Neural progenitor cell (in vitro differentiated cells): ENCODE measurements at regions not wholly inside any gene's neighbourhood (a gene's known extent, or its start where the extent isn't known, plus 50 kb on each side); places are given as distances from the start of the nearest gene placed in this dataset.

Experiments used
- DNase-seq: peaks from one replicate; pipeline ENCODE4 v3.0.0-alpha.2; 2016; ENCODE audit warnings: low spot score
- H2AFZ ChIP-seq: fragments of 200-600 bp; sonication (generic); replicated peaks from 2 replicates; pipeline ENCODE4 v1.6.1; 2016; ENCODE audit warnings: antibody characterized with exemption
- H3F3A ChIP-seq: fragments of 200-600 bp; sonication (generic); 2 replicates; pipeline ENCODE4 v1.6.1; 2016; ENCODE audit warnings: antibody characterized with exemption, low read depth
- H3K27ac ChIP-seq: fragments of 200-600 bp; sonication (generic); 2 replicates; pipeline ENCODE4 v1.5.1; 2016; ENCODE audit warnings: mild to moderate bottlenecking
- H3K27me3 ChIP-seq: fragments of 200-600 bp; sonication (generic); 2 replicates; pipeline ENCODE4 v1.6.1; 2016; ENCODE audit warnings: mild to moderate bottlenecking, moderate library complexity
- H3K36me3 ChIP-seq: fragments of 200-600 bp; sonication (generic); 2 replicates; pipeline ENCODE4 v1.5.1; 2016
- H3K4me1 ChIP-seq: fragments of 200-600 bp; sonication (generic); 2 replicates; pipeline ENCODE4 v1.6.1; 2016; ENCODE audit warnings: mixed run types
- H3K4me2 ChIP-seq: fragments of 200-600 bp; sonication (generic); 2 replicates; pipeline ENCODE4 v1.6.1; 2016
- H3K4me3 ChIP-seq: fragments of 200-600 bp; sonication (generic); 2 replicates; pipeline ENCODE4 v1.5.1; 2016
- H3K79me2 ChIP-seq: fragments of 200-600 bp; sonication (generic); 2 replicates; pipeline ENCODE4 v1.6.1; 2016; ENCODE audit warnings: low read depth
- H3K9ac ChIP-seq: fragments of 200-600 bp; sonication (generic); 2 replicates; pipeline ENCODE4 v1.6.1; 2016
- H3K9me3 ChIP-seq: fragments of 200-600 bp; sonication (generic); 2 replicates; pipeline ENCODE4 v1.5.1; 2016; ENCODE audit warnings: low read depth
- H4K20me1 ChIP-seq: fragments of 200-600 bp; sonication (generic); 2 replicates; pipeline ENCODE4 v1.6.1; 2016; ENCODE audit warnings: low read depth
- H3K27ac Mint-ChIP-seq: 3 replicates; pipeline ENCODE4 v1.8.0; 2021; ENCODE audit warnings: mixed read lengths
- H3K27me3 Mint-ChIP-seq: 2 replicates; pipeline ENCODE4 v1.8.0; 2022; ENCODE audit warnings: low read depth, mild to moderate bottlenecking, inconsistent platforms, moderate library complexity, mixed read lengths; ENCODE audit not compliant: insufficient read depth
- H3K36me3 Mint-ChIP-seq: 3 replicates; pipeline ENCODE4 v1.8.0; 2021; ENCODE audit warnings: mixed read lengths
- H3K4me1 Mint-ChIP-seq: 3 replicates; pipeline ENCODE4 v1.8.0; 2021; ENCODE audit warnings: mixed read lengths
- H3K4me3 Mint-ChIP-seq: 3 replicates; pipeline ENCODE4 v1.8.0; 2021; ENCODE audit warnings: mild to moderate bottlenecking, moderate library complexity, mixed read lengths
- H3K9me3 Mint-ChIP-seq: 3 replicates; pipeline ENCODE4 v1.8.0; 2020; ENCODE audit warnings: mixed read lengths
- EZH2 ChIP-seq: fragments of 200-600 bp; sonication (generic); IDR thresholded peaks from 2 replicates; pipeline ENCODE4 v1.6.1; 2017; ENCODE audit warnings: antibody characterized with exemption, mild to moderate bottlenecking, moderate library complexity
- EZH2phosphoT487 ChIP-seq: fragments of 200-600 bp; sonication (generic); IDR thresholded peaks from 2 replicates; pipeline ENCODE4 v1.6.1; 2017; ENCODE audit warnings: antibody characterized with exemption
- TF ChIP-seq, protein P1 (sequence below): fragments of 200-600 bp; sonication (generic); IDR thresholded peaks from 2 replicates; pipeline ENCODE4 v1.5.1; 2017; ENCODE audit warnings: antibody characterized with exemption, mild to moderate bottlenecking

DNA sequence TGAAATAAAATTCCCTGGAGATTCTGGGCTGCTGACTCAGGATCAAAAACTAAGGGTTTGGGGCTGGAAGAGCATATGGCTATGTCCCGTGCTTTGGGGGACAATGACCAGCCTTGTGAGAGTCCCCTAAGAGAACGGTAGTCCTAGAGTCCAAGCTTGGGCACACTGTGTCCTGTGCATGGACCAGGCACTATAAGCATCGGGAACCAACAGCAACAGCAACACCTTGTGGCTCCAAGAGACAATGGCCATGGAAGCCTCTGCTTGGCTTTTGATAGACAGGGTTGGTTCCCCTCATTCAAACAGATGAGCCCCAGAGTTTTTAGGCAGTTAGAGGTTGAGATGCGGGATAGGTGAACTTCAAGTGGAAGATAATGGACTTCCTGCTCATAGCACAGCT, 294.4 kb upstream of the CHAC2 start:
- Histone ChIP-seq H3K4me3 (no peak overlapping the region), H4K20me1 (no peaks in the 10 kb centered on the region), H3K79me2 (no peaks in the 10 kb centered on the region), H3K27ac (no peak overlapping the region), H3K27me3 (no peaks in the 10 kb centered on the region), H3K9me3 (no peaks in the 10 kb centered on the region), H3K4me2 (no peak overlapping the region), H3K9ac (no peak overlapping the region), H3K36me3 (no peaks in the 10 kb centered on the region), H2AFZ (no peak overlapping the region), H3K4me1 (no peaks in the 10 kb centered on the region), H3F3A (no peaks in the 10 kb centered on the region)
- no peak overlapping the region for H3K27ac Mint-ChIP-seq
- peaks cover 10% of the 10 kb centered on the region for H3K4me1 Mint-ChIP-seq
- peak; percentile 28 for DNase-seq
- H3K9me3 Mint-ChIP-seq, result peaks cover 5% of the 10 kb centered on the region
- TF ChIP-seq EZH2phosphoT487 (no peak), EZH2 (no peak)
- TF ChIP-seq, protein P1, sequence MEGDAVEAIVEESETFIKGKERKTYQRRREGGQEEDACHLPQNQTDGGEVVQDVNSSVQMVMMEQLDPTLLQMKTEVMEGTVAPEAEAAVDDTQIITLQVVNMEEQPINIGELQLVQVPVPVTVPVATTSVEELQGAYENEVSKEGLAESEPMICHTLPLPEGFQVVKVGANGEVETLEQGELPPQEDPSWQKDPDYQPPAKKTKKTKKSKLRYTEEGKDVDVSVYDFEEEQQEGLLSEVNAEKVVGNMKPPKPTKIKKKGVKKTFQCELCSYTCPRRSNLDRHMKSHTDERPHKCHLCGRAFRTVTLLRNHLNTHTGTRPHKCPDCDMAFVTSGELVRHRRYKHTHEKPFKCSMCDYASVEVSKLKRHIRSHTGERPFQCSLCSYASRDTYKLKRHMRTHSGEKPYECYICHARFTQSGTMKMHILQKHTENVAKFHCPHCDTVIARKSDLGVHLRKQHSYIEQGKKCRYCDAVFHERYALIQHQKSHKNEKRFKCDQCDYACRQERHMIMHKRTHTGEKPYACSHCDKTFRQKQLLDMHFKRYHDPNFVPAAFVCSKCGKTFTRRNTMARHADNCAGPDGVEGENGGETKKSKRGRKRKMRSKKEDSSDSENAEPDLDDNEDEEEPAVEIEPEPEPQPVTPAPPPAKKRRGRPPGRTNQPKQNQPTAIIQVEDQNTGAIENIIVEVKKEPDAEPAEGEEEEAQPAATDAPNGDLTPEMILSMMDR, result peak; percentile 27
- no peaks in the 10 kb centered on the region for H3K27me3 Mint-ChIP-seq
- H3K36me3 Mint-ChIP-seq, result no peaks in the 10 kb centered on the region
- H3K4me3 Mint-ChIP-seq, result no peak overlapping the region

DNA sequence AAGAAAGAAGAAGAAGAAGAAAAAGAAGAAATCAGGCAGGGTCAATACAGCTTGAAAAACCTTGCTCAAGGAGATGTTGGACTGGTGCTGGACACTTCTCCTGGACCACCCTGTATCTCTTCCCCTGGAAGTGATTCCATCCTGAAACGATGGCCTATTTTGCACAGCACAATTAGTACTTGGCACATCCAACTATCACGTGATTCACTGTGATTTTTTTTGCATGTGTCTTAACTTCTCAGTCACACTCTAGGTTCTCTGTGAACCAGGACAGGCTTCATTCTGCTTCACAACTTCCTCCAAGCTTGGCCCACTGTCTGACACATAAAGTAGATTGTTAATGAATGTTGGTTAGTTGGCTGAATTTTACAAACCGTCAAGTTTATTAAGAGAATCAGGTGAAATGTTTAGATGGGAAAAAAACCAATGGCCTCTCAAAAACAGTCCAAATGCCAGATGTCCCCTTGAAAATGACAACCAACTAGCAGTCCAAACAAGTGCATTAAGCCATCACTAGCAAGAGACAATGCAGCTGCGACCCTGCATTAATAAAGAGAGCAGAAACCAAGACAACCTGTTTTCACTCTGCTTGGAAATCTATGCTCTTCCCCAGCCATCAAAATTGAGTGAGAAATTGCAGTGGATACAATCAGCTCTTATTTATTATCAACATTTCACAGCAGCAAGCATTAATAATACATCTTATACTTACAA, 300.0 kb upstream of the CHAC2 start:
- H3K36me3 ChIP-seq, result no peaks in the 10 kb centered on the region
- no peaks in the 10 kb centered on the region for H3K79me2 ChIP-seq
- no peaks in the 10 kb centered on the region for H3K27me3 ChIP-seq
- no peak overlapping the region for H3K27ac ChIP-seq
- no peak overlapping the region for H3K4me3 ChIP-seq
- TF ChIP-seq EZH2 (no peak), EZH2phosphoT487 (no peak)
- TF ChIP-seq, protein P1, result no peak
- H4K20me1 ChIP-seq, result no peaks in the 10 kb centered on the region
- no peak overlapping the region for H3K27ac Mint-ChIP-seq
- no peaks in the 10 kb centered on the region for H3K9me3 ChIP-seq
- no peak overlapping the region for H3K4me2 ChIP-seq
- H3K27me3 Mint-ChIP-seq, result no peaks in the 10 kb centered on the region
- peaks cover 4% of the 10 kb centered on the region for H3K4me1 Mint-ChIP-seq
- no peak overlapping the region for H3K9ac ChIP-seq
- H3K4me3 Mint-ChIP-seq, result no peak overlapping the region
- H2AFZ ChIP-seq, result no peak overlapping the region
- no peaks in the 10 kb centered on the region for H3K4me1 ChIP-seq
- H3K9me3 Mint-ChIP-seq, result peaks cover 3% of the 10 kb centered on the region
- H3K36me3 Mint-ChIP-seq, result no peaks in the 10 kb centered on the region
- DNase-seq, result no peak
- H3F3A ChIP-seq, result no peaks in the 10 kb centered on the region

DNA sequence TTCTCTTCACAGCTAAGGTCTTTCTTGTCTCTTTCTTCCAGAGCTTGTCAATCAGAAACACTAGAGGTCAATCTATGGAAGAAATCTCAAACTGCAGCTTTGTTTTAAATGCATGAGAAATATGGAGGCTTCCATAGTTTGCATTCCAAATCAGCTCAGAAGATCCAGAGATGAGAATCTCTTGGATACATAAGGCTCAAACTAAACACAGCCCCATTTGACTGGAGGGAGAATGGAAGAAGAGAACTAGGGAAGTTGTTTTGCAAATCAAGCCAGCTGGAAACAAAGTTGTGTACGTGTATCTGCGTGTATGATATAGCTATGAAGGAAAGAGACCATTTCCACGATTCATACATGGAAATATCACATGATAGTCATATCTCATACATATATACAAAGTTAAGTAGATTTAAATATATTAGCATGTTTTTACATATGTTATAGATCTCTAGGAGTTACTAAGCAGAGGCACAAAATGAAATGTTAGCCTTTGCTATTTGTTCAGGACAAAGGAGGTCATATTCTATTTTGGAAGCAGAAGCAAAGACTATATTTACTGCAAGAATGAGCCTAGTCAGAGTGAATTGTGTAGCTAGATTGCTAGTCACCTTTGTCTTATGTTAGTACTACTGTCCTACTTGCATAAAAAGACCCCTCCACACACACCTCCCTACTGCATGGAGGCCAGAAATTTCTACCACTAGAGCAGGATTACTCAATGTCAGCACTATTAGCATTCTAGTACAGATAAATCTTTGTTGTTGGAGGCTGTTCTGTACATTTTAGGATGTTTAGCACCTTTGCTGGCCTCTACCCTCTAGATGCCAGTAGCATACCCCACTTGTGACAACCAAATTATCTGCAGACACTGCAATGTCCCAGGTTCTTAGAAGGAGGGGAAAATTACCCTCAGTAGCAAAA, 303.5 kb upstream of the CHAC2 start:
- Histone ChIP-seq H3K27me3 (no peaks in the 10 kb centered on the region), H4K20me1 (no peaks in the 10 kb centered on the region), H3K79me2 (no peaks in the 10 kb centered on the region), H3K9ac (no peak overlapping the region), H3K9me3 (no peaks in the 10 kb centered on the region), H3K36me3 (no peaks in the 10 kb centered on the region), H3K27ac (no peak overlapping the region), H3K4me2 (no peak overlapping the region), H3K4me1 (no peaks in the 10 kb centered on the region), H2AFZ (peak overlapping the region; percentile 27), H3F3A (no peaks in the 10 kb centered on the region), H3K4me3 (no peak overlapping the region)
- DNase-seq, result no peak
- Mint-ChIP-seq H3K36me3 (no peaks in the 10 kb centered on the region), H3K27ac (no peak overlapping the region), H3K27me3 (no peaks in the 10 kb centered on the region), H3K9me3 (peaks cover 2% of the 10 kb centered on the region), H3K4me3 (no peak overlapping the region), H3K4me1 (peaks cover 4% of the 10 kb centered on the region)
- TF ChIP-seq EZH2phosphoT487, result no peak
- no peak for TF ChIP-seq EZH2
- TF ChIP-seq, protein P1, result no peak
